Adrenal gland (tissue), 9 donors: ENCODE measurements at regions not wholly inside any gene's neighbourhood (a gene's known extent, or its start where the extent isn't known, plus 50 kb on each side); places are given as distances from the start of the nearest gene placed in this dataset.

ENCODE experiments used
- DNase-seq, 7 donors: peaks; one replicate each; pipeline ENCODE4 v3.0.0-alpha.2; 2019 to 2020
- H3K27ac ChIP-seq, 5 donors: fragments of 200-600 bp; sonication (generic) in 4 of 5; 1 replicate in 3 of 5; 2 replicates in 2 of 5; pipeline versions ENCODE4 v1.5.1 to v1.8.0; 2016 to 2020; ENCODE audit warnings: mild to moderate bottlenecking in 1 of 5
- H3K27me3 ChIP-seq: fragments of 200-600 bp; 2 replicates; pipeline ENCODE4 v1.8.0; 2021
- H3K36me3 ChIP-seq, 2 donors: fragments of 200-600 bp; replicated peaks in 1 of 2; 1 replicate in 1 of 2; 2 replicates in 1 of 2; pipeline versions ENCODE4 v1.5.1 to v1.8.0; 2018 to 2022
- H3K4me1 ChIP-seq, 2 donors: fragments of 200-600 bp; replicated peaks in 1 of 2; 1 replicate in 1 of 2; 2 replicates in 1 of 2; pipeline versions ENCODE4 v1.5.1 to v1.8.0; 2018 to 2021
- H3K4me3 ChIP-seq, 4 donors: fragments of 200-600 bp; sonication (generic) in 3 of 4; one replicate each; pipeline ENCODE4 v1.5.1; 2016 to 2018
- H3K9me3 ChIP-seq, 3 donors: fragments of 200-600 bp; sonication (generic) in 1 of 3; replicated peaks in 1 of 3; 1 replicate in 2 of 3; 2 replicates in 1 of 3; pipeline versions ENCODE4 v1.5.1 to v1.8.0; 2016 to 2021
- CTCF ChIP-seq, 6 experiments: fragments of 450-650 bp in 4 of 6; fragments of 200-600 bp in 2 of 6; sonication (generic) in 1 of 6; IDR thresholded peaks; 1 replicate in 5 of 6; 2 replicates in 1 of 6; pipeline versions ENCODE4 v1.5.1 to v1.8.0; 2016 to 2021; ENCODE audit warnings: antibody characterized with exemption in 6 of 6, mild to moderate bottlenecking in 2 of 6, moderate library complexity in 1 of 6
- POLR2A ChIP-seq, 2 donors: fragments of 450-650 bp; IDR thresholded peaks; one replicate each; pipeline ENCODE4 v1.6.1; 2017; ENCODE audit warnings: antibody characterized with exemption in 2 of 2, mild to moderate bottlenecking in 2 of 2, moderate library complexity in 1 of 2
- WGBS, 4 donors: extraction: QIAGEN DNeasy Blood & Tissue Kit in 2 of 4; methylation state at CpG; one replicate each; pipeline versions ENCODE4 v1.1.5 to v1.1.7; 2013 to 2017; 5-methylcytosine and 5-hydroxymethylcytosine counted together
- intact Hi-C, 2 donors: fragments of 100-400 bp; cut with DNase I; formaldehyde crosslinking; loops; one replicate each; pipeline versions ENCODE4 v1.14.1 to v1.15.0; 2022 to 2023
- donor health status: healthy with polysubstance abuse.
- donor health status: Bipolar disorder and iron deficiency.
- donor health status: DM: yes; HTN: yes; CAD: no.
- donor health status: DM: no; HTN: no; CAD: no.
- donor health status: DM: no; HTN: no; CAD: no.

- no peak for TF ChIP-seq POLR2A (IDR thresholded peaks at IDR 0.05)
- TF ChIP-seq CTCF (IDR thresholded peaks at IDR 0.05), result no peak
- Histone ChIP-seq H3K9me3 (no peaks in the 10 kb centered on the region), H3K36me3 (no peaks in the 10 kb centered on the region), H3K4me1 (no peaks in the 10 kb centered on the region), H3K27ac (no peak overlapping the region), H3K4me3 (no peak overlapping the region), H3K27me3 (no peaks in the 10 kb centered on the region)
- DNase-seq, result no peak
- intact Hi-C loops, result no loop called here
Observed at GRCh38 chr18:34448662-34449061, 223.9 kb upstream of the NOL4 start.

GRCh38 chr18:34457761-34458160 lies 233.0 kb upstream of the NOL4 start:
- Histone ChIP-seq H3K27ac (no peak overlapping the region), H3K36me3 (no peaks in the 10 kb centered on the region), H3K4me3 (no peak overlapping the region), H3K9me3 (no peaks in the 10 kb centered on the region), H3K27me3 (no peaks in the 10 kb centered on the region), H3K4me1 (no peaks in the 10 kb centered on the region)
- 60 to 68% (median 63%) methylated on average over 3 of the region's 3 CpGs for WGBS, 4 donors
- intact Hi-C loops, result no loop called here
- DNase-seq, result no peak
- no peak for TF ChIP-seq CTCF (IDR thresholded peaks at IDR 0.05)
- no peak for TF ChIP-seq POLR2A (IDR thresholded peaks at IDR 0.05)

- no peaks in the 10 kb centered on the region for H3K9me3 ChIP-seq
- TF ChIP-seq POLR2A (IDR thresholded peaks at IDR 0.05), result no peak
- TF ChIP-seq CTCF (IDR thresholded peaks at IDR 0.05), result no peak
- no peaks in the 10 kb centered on the region for H3K27me3 ChIP-seq
- no peaks in the 10 kb centered on the region for H3K36me3 ChIP-seq
- 55 to 66% (median 65%) methylated on average over 3 of the region's 3 CpGs for WGBS, 4 donors
- no peak overlapping the region for H3K4me3 ChIP-seq
- no peak for DNase-seq
- intact Hi-C loops, result no loop called here
- H3K27ac ChIP-seq, result no peak overlapping the region
- no peaks in the 10 kb centered on the region for H3K4me1 ChIP-seq
Observed at GRCh38 chr18:34458410-34458977, 233.8 kb upstream of the NOL4 start.

GRCh38 chr18:34461266-34461665 lies 236.6 kb upstream of the NOL4 start:
- TF ChIP-seq CTCF (IDR thresholded peaks at IDR 0.05), result no peak
- no peak for TF ChIP-seq POLR2A (IDR thresholded peaks at IDR 0.05)
- Histone ChIP-seq H3K27ac (no peak overlapping the region), H3K4me1 (no peaks in the 10 kb centered on the region), H3K27me3 (no peaks in the 10 kb centered on the region), H3K9me3 (no peaks in the 10 kb centered on the region), H3K4me3 (no peak overlapping the region), H3K36me3 (no peaks in the 10 kb centered on the region)
- intact Hi-C loops, result no loop called here
- DNase-seq, result no peak
- 72 to 83% (median 77%) methylated on average over 3 of the region's 3 CpGs for WGBS, 4 donors
